Spleen (tissue), 11 donors: ENCODE measurements at regions not wholly inside any gene's neighbourhood (a gene's known extent, or its start where the extent isn't known, plus 50 kb on each side); places are given as distances from the start of the nearest gene placed in this dataset.

Experiments used
- DNase-seq: peaks from one replicate; pipeline ENCODE4 v3.0.0-alpha.2; 2020
- H3K27ac ChIP-seq, 8 donors: fragments of 200-600 bp; sonication (generic) in 7 of 8; 1 replicate in 4 of 8; 2 replicates in 4 of 8; pipeline versions ENCODE4 v1.5.0 to v1.8.0; 2016 to 2021; ENCODE audit warnings: inconsistent platforms in 4 of 8, mild to moderate bottlenecking in 4 of 8, moderate library complexity in 1 of 8
- H3K27me3 ChIP-seq, 7 donors: fragments of 200-600 bp; sonication (generic) in 6 of 7; replicated peaks in 1 of 7; 1 replicate in 4 of 7; 2 replicates in 3 of 7; pipeline versions ENCODE4 v1.5.0 to v1.8.0; 2016 to 2021; ENCODE audit warnings: inconsistent platforms in 3 of 7, mild to moderate bottlenecking in 1 of 7
- H3K36me3 ChIP-seq, 6 donors: fragments of 200-600 bp; sonication (generic) in 5 of 6; 1 replicate in 4 of 6; 2 replicates in 2 of 6; pipeline versions ENCODE4 v1.5.0 to v1.8.0; 2016 to 2021; ENCODE audit warnings: inconsistent platforms in 2 of 6
- H3K4me1 ChIP-seq, 6 donors: fragments of 200-600 bp; sonication (generic) in 5 of 6; 1 replicate in 3 of 6; 2 replicates in 3 of 6; pipeline versions ENCODE4 v1.5.0 to v1.8.0; 2016 to 2021; ENCODE audit warnings: inconsistent platforms in 3 of 6
- H3K4me3 ChIP-seq, 8 donors: fragments of 200-600 bp; sonication (generic) in 7 of 8; 1 replicate in 4 of 8; 2 replicates in 4 of 8; pipeline versions ENCODE4 v1.5.0 to v1.8.0; 2016 to 2021; ENCODE audit warnings: inconsistent platforms in 4 of 8, mild to moderate bottlenecking in 4 of 8, moderate library complexity in 2 of 8
- H3K9me3 ChIP-seq, 8 donors: fragments of 200-600 bp; sonication (generic) in 7 of 8; 1 replicate in 4 of 8; 2 replicates in 4 of 8; pipeline versions ENCODE4 v1.5.0 to v1.8.0; 2016 to 2021; ENCODE audit warnings: inconsistent platforms in 4 of 8
- CTCF ChIP-seq, 11 experiments: fragments of 200-600 bp in 7 of 11; fragments of 450-650 bp in 4 of 11; sonication (generic) in 4 of 11; IDR thresholded peaks in 8 of 11; conservative IDR thresholded peaks in 3 of 11; 1 replicate in 7 of 11; 2 replicates in 4 of 11; pipeline versions ENCODE4 v1.4.0 to v1.8.0; 2016 to 2021; ENCODE audit warnings: antibody characterized with exemption in 11 of 11, inconsistent platforms in 4 of 11, mild to moderate bottlenecking in 1 of 11
- POLR2A ChIP-seq, 3 donors: fragments of 450-650 bp; IDR thresholded peaks; one replicate each; pipeline ENCODE4 v1.5.1; 2017; ENCODE audit warnings: antibody characterized with exemption in 3 of 3, mild to moderate bottlenecking in 1 of 3
- POLR2AphosphoS5 ChIP-seq, 3 donors: sonication (generic); formaldehyde crosslinking; IDR thresholded peaks; one replicate each; pipeline ENCODE4 v1.5.1; 2017; ENCODE audit warnings: antibody characterized with exemption in 3 of 3
- WGBS, 5 donors: extraction: QIAGEN DNeasy Blood & Tissue Kit in 3 of 5; methylation state at CpG; one replicate each; pipeline versions ENCODE4 v1.1.5 to v1.1.7; 2013 to 2018; 5-methylcytosine and 5-hydroxymethylcytosine counted together
- intact Hi-C: fragments of 100-400 bp; cut with DNase I; formaldehyde crosslinking; loops from one replicate; pipeline ENCODE4 v1.15.0; 2023; ENCODE audit warnings: low total_unique reads
- donor health status: healthy with polysubstance abuse.
- donor health status: DM: no; HTN: no; CAD: no; lungs with moderate emphysema.
- donor health status: DM: no; HTN: no; CAD: no.
- donor health status: Bipolar disorder and iron deficiency.
- donor health status: healthy.
- donor health status: DM: no; HTN: no; CAD: no.
- donor health status: DM: yes; HTN: yes; CAD: no.

GRCh38 chr1:172979828-172980227 lies 70.9 kb downstream of the TNFSF18 start:
- TF ChIP-seq POLR2A (IDR thresholded peaks at IDR 0.05) (no peak), POLR2AphosphoS5 (IDR thresholded peaks at IDR 0.05) (no peak), CTCF (IDR thresholded peaks at IDR 0.05 in 8 of 11, conservative IDR thresholded peaks at IDR 0.05 in 3 of 11) (no peak)
- WGBS, 5 donors = 58 to 94% (median 75%) methylated on average over 3 of the region's 3 CpGs
- H3K4me1 ChIP-seq = no peaks in the 10 kb centered on the region

GRCh38 chr1:172980456-172980855 lies 70.3 kb downstream of the TNFSF18 start:
- H3K4me3 ChIP-seq = no peak overlapping the region
- TF ChIP-seq CTCF (IDR thresholded peaks at IDR 0.05 in 8 of 11, conservative IDR thresholded peaks at IDR 0.05 in 3 of 11) (no peak), POLR2A (IDR thresholded peaks at IDR 0.05) (no peak), POLR2AphosphoS5 (IDR thresholded peaks at IDR 0.05) (no peak)
- H3K27ac ChIP-seq = no peak overlapping the region
- H3K9me3 ChIP-seq = no peaks in the 10 kb centered on the region
- intact Hi-C loops = no loop called here
- no peak for DNase-seq
- H3K36me3 ChIP-seq = no peaks in the 10 kb centered on the region
- 63 to 80% (median 75%) methylated on average over 2 of the region's 2 CpGs for WGBS, 5 donors
- H3K27me3 ChIP-seq = no peaks in the 10 kb centered on the region
- H3K4me1 ChIP-seq = no peaks in the 10 kb centered on the region

More at GRCh38 chr1:172979828-172980227, 70.9 kb downstream of the TNFSF18 start:
- no peak overlapping the region for H3K4me3 ChIP-seq
- DNase-seq = no peak
- no peaks in the 10 kb centered on the region for H3K36me3 ChIP-seq
- no peaks in the 10 kb centered on the region for H3K9me3 ChIP-seq
- no peaks in the 10 kb centered on the region for H3K27me3 ChIP-seq
- H3K27ac ChIP-seq = no peak overlapping the region
- intact Hi-C loops = no loop called here

GRCh38 chr1:172980971-172981370 lies 69.8 kb downstream of the TNFSF18 start:
- TF ChIP-seq CTCF (IDR thresholded peaks at IDR 0.05 in 8 of 11, conservative IDR thresholded peaks at IDR 0.05 in 3 of 11) (no peak), POLR2AphosphoS5 (IDR thresholded peaks at IDR 0.05) (no peak), POLR2A (IDR thresholded peaks at IDR 0.05) (no peak)

More at GRCh38 chr1:172980971-172981370, 69.8 kb downstream of the TNFSF18 start:
- no peak for DNase-seq
- H3K4me3 ChIP-seq = no peak overlapping the region
- no peaks in the 10 kb centered on the region for H3K4me1 ChIP-seq
- intact Hi-C loops = no loop called here
- no peaks in the 10 kb centered on the region for H3K27me3 ChIP-seq
- H3K36me3 ChIP-seq = no peaks in the 10 kb centered on the region
- no peaks in the 10 kb centered on the region for H3K9me3 ChIP-seq
- no peak overlapping the region for H3K27ac ChIP-seq
- 84 to 100% (median 87%) methylated on average over 1 to 2 of the region's 2 CpGs for WGBS, 5 donors
